PC-3 (cell line): ENCODE measurements at regions not wholly inside any gene's neighbourhood (a gene's known extent, or its start where the extent isn't known, plus 50 kb on each side); places are given as distances from the start of the nearest gene placed in this dataset.

Source experiments
- ATAC-seq: fragments of 200-7000 bp; cut with Tn5 transposase; 2 replicates; pipeline ENCODE4 v1.9.1; 2020; ENCODE audit warnings: mild to moderate bottlenecking, moderate library complexity
- BruUV-seq: library from RNA; stranded (reverse); fragments of 400-500 nt; replicated peaks from 2 replicates; lab custom pipeline; 2021; lab: Mats Ljungman, UMichigan
- CTCF ChIA-PET: fragments of 300-600 bp; sonication (Branson Sonifier 250); formaldehyde crosslinking; loops from one replicate; lab custom pipeline; 2022; ENCODE audit warnings: antibody characterized with exemption; lab: Charles Lee
- POLR2A ChIA-PET: fragments of 300-600 bp; sonication (Branson Sonifier 250); formaldehyde crosslinking; loops from one replicate; lab custom pipeline; 2022; ENCODE audit warnings: antibody characterized with exemption; ENCODE audit not compliant: unreplicated experiment; lab: Charles Lee
- DNase-seq: peaks from one replicate; pipeline ENCODE4 v3.0.0-alpha.2; 2015
- H2AFZ ChIP-seq: fragments of 300-600 bp; sonication (generic); 2 replicates; pipeline ENCODE4 v1.6.0; 2016; ENCODE audit warnings: antibody characterized with exemption, low read length
- H3F3A ChIP-seq: fragments of 300-600 bp; sonication (generic); one replicate; pipeline ENCODE4 v1.6.0; 2017; ENCODE audit warnings: antibody characterized with exemption, low read length, control low read depth, mild to moderate bottlenecking; ENCODE audit not compliant: unreplicated experiment
- H3K27ac ChIP-seq: fragments of 300-600 bp; sonication (generic); 2 replicates; pipeline ENCODE4 v1.5.1; 2016; ENCODE audit warnings: mild to moderate bottlenecking, low read length
- H3K27me3 ChIP-seq: fragments of 300-600 bp; sonication (generic); 2 replicates; pipeline ENCODE4 v1.6.1; 2016; ENCODE audit warnings: low read length, mixed read lengths
- H3K36me3 ChIP-seq: fragments of 300-600 bp; sonication (generic); 2 replicates; pipeline ENCODE4 v1.6.1; 2016; ENCODE audit warnings: low read depth, mixed run types, low read length, mixed read lengths
- H3K4me1 ChIP-seq: fragments of 300-600 bp; sonication (generic); 2 replicates; pipeline ENCODE4 v1.5.1; 2016; ENCODE audit warnings: low read length; ENCODE audit not compliant: insufficient read depth
- H3K4me2 ChIP-seq: fragments of 300-600 bp; sonication (generic); 2 replicates; pipeline ENCODE4 v1.6.0; 2016; ENCODE audit warnings: low read length
- H3K4me3 ChIP-seq: fragments of 300-600 bp; sonication (generic); 2 replicates; pipeline ENCODE4 v1.5.1; 2016; ENCODE audit warnings: mild to moderate bottlenecking, low read length, mixed read lengths
- H3K79me2 ChIP-seq: fragments of 300-600 bp; sonication (generic); 2 replicates; pipeline ENCODE4 v1.6.1; 2017; ENCODE audit warnings: low read length, mixed read lengths
- H3K9ac ChIP-seq: fragments of 300-600 bp; sonication (generic); 2 replicates; pipeline ENCODE4 v1.6.0; 2016; ENCODE audit warnings: mild to moderate bottlenecking, low read length
- H3K9me2 ChIP-seq: fragments of 300-600 bp; sonication (generic); replicated peaks from 2 replicates; pipeline ENCODE4 v1.6.1; 2016; ENCODE audit warnings: mixed run types, low read length, mixed read lengths
- H3K9me3 ChIP-seq: fragments of 300-600 bp; sonication (generic); 2 replicates; pipeline ENCODE4 v1.6.1; 2016; ENCODE audit warnings: low read length, mixed read lengths
- H4K20me1 ChIP-seq: fragments of 300-600 bp; sonication (generic); 2 replicates; pipeline ENCODE4 v1.6.1; 2016; ENCODE audit warnings: low read length, mixed read lengths
- EZH2 ChIP-seq: fragments of 300-600 bp; sonication (generic); IDR thresholded peaks from one replicate; pipeline ENCODE4 v1.6.1; 2017; ENCODE audit warnings: antibody characterized with exemption, mild to moderate bottlenecking, low read length; ENCODE audit not compliant: unreplicated experiment
- EZH2phosphoT487 ChIP-seq: fragments of 300-600 bp; sonication (generic); IDR thresholded peaks from 2 replicates; pipeline ENCODE4 v1.6.1; 2018; ENCODE audit warnings: mild to moderate bottlenecking, antibody characterized with exemption, low read length, borderline replicate concordance
- intact Hi-C: fragments of 100-400 bp; cut with micrococcal nuclease; formaldehyde crosslinking; loops from 2 replicates; pipeline ENCODE4 v1.9.0; 2023
- TF ChIP-seq, protein P1 (sequence below): fragments of 300-600 bp; sonication (generic); conservative IDR thresholded peaks from 2 replicates; pipeline ENCODE4 v1.5.1; 2017; ENCODE audit warnings: antibody characterized with exemption, low read depth, mild to moderate bottlenecking, low read length

DNA sequence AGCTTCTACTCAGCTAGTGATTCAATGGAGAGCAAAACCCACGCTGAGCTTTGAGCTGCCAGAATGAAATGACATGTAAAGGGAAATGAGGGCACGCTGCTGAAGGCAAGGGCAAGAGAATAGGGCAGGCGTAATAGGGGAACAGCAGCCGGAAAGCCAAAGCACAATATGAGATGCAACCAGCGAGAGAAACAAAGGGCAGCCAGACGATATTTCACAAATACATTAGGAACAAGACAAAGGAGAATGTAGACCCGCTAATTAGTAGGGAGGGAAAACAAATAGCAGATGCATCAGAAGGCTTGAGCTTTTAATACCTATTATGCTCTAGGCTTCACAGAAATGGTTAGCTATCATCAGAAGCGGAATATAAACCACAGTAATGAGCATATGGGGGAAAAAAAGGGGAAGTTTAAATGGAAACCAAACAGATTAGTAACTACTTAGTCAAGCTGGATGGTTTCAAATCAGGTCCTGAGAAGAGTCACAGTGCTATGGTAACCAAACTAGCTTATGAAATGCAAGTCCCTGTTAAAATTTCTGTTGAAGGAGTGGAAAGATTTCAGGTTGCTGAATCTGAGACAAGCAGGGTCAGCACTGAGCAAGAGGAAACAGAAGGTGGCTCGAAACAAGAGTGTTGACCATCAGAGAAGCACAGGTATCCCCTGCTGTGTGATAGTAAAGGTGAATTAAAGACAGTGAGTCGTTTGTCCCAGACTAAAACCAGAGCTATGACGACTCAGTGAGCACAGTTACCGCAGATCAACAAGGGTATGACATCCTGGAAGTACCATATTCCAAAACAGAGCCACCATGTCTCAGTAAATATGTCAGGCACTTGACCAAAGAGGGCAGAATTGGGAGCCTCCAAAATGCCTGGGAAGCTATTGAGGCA is 496.9 kb upstream of the CELF2 start:
- ChIA-PET POLR2A (no interaction called here), CTCF (no interaction called here)
- H3K27me3 ChIP-seq = no peaks in the 10 kb centered on the region
- H2AFZ ChIP-seq = no peak overlapping the region
- no peak overlapping the region for H3K27ac ChIP-seq
- H4K20me1 ChIP-seq = no peaks in the 10 kb centered on the region
- ATAC-seq (no peak), DNase-seq (no peak)
- no TSS peak for BruUV-seq
- TF ChIP-seq EZH2 (no peak), EZH2phosphoT487 (no peak)
- TF ChIP-seq, protein P1, sequence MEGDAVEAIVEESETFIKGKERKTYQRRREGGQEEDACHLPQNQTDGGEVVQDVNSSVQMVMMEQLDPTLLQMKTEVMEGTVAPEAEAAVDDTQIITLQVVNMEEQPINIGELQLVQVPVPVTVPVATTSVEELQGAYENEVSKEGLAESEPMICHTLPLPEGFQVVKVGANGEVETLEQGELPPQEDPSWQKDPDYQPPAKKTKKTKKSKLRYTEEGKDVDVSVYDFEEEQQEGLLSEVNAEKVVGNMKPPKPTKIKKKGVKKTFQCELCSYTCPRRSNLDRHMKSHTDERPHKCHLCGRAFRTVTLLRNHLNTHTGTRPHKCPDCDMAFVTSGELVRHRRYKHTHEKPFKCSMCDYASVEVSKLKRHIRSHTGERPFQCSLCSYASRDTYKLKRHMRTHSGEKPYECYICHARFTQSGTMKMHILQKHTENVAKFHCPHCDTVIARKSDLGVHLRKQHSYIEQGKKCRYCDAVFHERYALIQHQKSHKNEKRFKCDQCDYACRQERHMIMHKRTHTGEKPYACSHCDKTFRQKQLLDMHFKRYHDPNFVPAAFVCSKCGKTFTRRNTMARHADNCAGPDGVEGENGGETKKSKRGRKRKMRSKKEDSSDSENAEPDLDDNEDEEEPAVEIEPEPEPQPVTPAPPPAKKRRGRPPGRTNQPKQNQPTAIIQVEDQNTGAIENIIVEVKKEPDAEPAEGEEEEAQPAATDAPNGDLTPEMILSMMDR = no peak
- no peaks in the 10 kb centered on the region for H3K9me3 ChIP-seq
- H3K9ac ChIP-seq = no peak overlapping the region
- H3K4me2 ChIP-seq = no peak overlapping the region
- no peaks in the 10 kb centered on the region for H3K79me2 ChIP-seq
- H3K4me1 ChIP-seq = no peaks in the 10 kb centered on the region
- no peaks in the 10 kb centered on the region for H3K36me3 ChIP-seq
- no peak overlapping the region for H3K4me3 ChIP-seq
- intact Hi-C loops = no loop called here
- H3K9me2 ChIP-seq = no peaks in the 10 kb centered on the region
- H3F3A ChIP-seq = no peaks in the 10 kb centered on the region

- CTCF ChIA-PET = no interaction called here
- no peak for ATAC-seq
- intact Hi-C loops = no loop called here
- no TSS peak for BruUV-seq
- Histone ChIP-seq H3K4me2 (no peak overlapping the region), H3K9ac (no peak overlapping the region), H3K4me1 (no peaks in the 10 kb centered on the region), H4K20me1 (no peaks in the 10 kb centered on the region), H2AFZ (no peak overlapping the region), H3F3A (no peaks in the 10 kb centered on the region), H3K27me3 (no peaks in the 10 kb centered on the region), H3K4me3 (no peak overlapping the region), H3K27ac (no peak overlapping the region), H3K9me2 (no peaks in the 10 kb centered on the region), H3K36me3 (no peaks in the 10 kb centered on the region), H3K79me2 (no peaks in the 10 kb centered on the region), H3K9me3 (no peaks in the 10 kb centered on the region)
- no peak for DNase-seq
- POLR2A ChIA-PET = no interaction called here
- TF ChIP-seq EZH2 (no peak), EZH2phosphoT487 (no peak)
- TF ChIP-seq, protein P1 = no peak
These were observed 490.8 kb upstream of the CELF2 start for GRCh38 chr10:10526846-10527245.

DNA sequence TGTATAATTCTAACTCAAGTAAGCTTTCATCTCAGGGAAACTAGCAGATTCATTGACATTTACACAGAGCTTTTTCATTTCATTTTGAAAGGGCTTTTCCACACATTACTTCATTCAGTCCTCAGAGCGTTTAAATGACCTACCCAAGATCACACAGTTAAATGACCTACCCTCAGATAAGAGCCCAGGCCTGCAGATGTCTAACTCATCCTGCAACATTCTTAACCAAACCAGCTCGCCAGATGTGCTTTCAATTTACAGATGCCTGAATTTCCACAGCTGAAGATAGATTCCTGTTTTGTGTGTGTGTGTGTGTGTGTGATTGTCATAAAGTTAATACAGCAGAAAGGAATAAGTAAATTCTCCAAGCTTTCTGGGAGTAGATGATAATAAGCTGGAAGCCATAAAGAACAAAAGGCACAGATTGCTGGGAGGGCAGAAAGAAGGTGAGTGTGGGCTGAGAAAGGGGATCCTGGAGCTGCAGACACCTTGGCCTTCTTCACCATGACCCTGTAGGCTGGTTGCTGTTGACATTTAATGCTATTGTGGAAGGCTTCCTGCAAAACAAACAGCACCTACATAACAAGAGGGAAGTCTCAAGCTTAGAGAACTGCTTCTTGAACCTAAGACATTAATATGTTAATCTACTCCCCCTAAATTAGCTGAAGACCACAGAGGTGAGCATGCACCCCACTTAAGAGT is 489.7 kb upstream of the CELF2 start:
- H4K20me1 ChIP-seq = no peaks in the 10 kb centered on the region
- DNase-seq (no peak), ATAC-seq (no peak)
- H3K79me2 ChIP-seq = no peaks in the 10 kb centered on the region
- H3K36me3 ChIP-seq = no peaks in the 10 kb centered on the region
- H3K9ac ChIP-seq = no peak overlapping the region
- H3K4me1 ChIP-seq = no peaks in the 10 kb centered on the region
- no peaks in the 10 kb centered on the region for H3F3A ChIP-seq
- H3K27ac ChIP-seq = no peak overlapping the region
- TF ChIP-seq, protein P1 = no peak
- TF ChIP-seq EZH2phosphoT487 = no peak
- BruUV-seq = no TSS peak
- H3K9me2 ChIP-seq = no peaks in the 10 kb centered on the region
- H2AFZ ChIP-seq = no peak overlapping the region
- ChIA-PET POLR2A (no interaction called here), CTCF (no interaction called here)
- H3K4me3 ChIP-seq = no peak overlapping the region
- no peaks in the 10 kb centered on the region for H3K9me3 ChIP-seq
- no peak overlapping the region for H3K4me2 ChIP-seq
- intact Hi-C loops = no loop called here
- no peaks in the 10 kb centered on the region for H3K27me3 ChIP-seq
